DND-41 (cell line): ENCODE measurements at regions not wholly inside any gene's neighbourhood (a gene's known extent, or its start where the extent isn't known, plus 50 kb on each side); places are given as distances from the start of the nearest gene placed in this dataset.

Source experiments
- EZH2 ChIP-seq: IDR thresholded peaks from 3 replicates; pipeline ENCODE4 v1.6.1; 2012; ENCODE audit warnings: borderline replicate concordance, low read depth, mild to moderate bottlenecking, moderate library complexity, low read length, inconsistent platforms; ENCODE audit not compliant: severe bottlenecking
- TF ChIP-seq, protein P1 (sequence below): IDR thresholded peaks from 2 replicates; pipeline ENCODE4 v1.5.1; 2012; ENCODE audit warnings: borderline replicate concordance, low read length, moderate library complexity, mild to moderate bottlenecking; ENCODE audit not compliant: poor library complexity, severe bottlenecking; ENCODE audit errors: extremely low read depth

DNA sequence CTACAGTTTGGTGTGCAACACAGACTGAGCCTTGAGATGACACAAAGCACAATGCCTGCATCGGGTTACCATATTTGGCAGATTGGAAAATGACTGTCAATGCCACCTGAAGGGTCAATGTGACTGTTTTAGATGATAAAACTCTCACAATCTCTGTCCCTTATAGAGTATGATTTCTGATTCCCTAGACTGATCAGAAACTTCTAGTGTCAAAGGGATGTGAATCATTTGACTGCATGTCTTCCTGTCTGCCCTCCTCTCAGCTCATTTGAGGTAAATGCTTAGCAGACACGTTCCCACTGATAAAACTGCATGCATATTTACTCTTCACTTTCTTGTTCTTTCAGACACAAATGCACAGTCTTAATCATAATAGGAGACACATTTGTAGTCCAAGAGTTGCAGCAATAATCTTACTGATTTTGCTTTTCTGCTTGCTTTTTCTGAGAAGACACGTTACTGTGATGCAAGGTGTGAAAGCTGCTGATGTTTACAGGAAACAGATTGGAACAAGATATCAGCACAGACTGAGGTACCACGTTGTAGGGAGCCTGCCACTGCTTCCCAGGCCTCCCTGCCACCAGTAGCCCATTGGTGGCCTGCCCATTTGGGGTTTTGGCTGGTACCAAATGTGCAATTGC, 77.8 kb downstream of the GCNT4 start:
- TF ChIP-seq, protein P1, sequence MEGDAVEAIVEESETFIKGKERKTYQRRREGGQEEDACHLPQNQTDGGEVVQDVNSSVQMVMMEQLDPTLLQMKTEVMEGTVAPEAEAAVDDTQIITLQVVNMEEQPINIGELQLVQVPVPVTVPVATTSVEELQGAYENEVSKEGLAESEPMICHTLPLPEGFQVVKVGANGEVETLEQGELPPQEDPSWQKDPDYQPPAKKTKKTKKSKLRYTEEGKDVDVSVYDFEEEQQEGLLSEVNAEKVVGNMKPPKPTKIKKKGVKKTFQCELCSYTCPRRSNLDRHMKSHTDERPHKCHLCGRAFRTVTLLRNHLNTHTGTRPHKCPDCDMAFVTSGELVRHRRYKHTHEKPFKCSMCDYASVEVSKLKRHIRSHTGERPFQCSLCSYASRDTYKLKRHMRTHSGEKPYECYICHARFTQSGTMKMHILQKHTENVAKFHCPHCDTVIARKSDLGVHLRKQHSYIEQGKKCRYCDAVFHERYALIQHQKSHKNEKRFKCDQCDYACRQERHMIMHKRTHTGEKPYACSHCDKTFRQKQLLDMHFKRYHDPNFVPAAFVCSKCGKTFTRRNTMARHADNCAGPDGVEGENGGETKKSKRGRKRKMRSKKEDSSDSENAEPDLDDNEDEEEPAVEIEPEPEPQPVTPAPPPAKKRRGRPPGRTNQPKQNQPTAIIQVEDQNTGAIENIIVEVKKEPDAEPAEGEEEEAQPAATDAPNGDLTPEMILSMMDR, result no peak
- TF ChIP-seq EZH2, result no peak
